ENCODE measurements at regions not wholly inside any gene's neighbourhood (a gene's known extent, or its start where the extent isn't known, plus 50 kb on each side); places are given as distances from the start of the nearest gene placed in this dataset.

DNA sequence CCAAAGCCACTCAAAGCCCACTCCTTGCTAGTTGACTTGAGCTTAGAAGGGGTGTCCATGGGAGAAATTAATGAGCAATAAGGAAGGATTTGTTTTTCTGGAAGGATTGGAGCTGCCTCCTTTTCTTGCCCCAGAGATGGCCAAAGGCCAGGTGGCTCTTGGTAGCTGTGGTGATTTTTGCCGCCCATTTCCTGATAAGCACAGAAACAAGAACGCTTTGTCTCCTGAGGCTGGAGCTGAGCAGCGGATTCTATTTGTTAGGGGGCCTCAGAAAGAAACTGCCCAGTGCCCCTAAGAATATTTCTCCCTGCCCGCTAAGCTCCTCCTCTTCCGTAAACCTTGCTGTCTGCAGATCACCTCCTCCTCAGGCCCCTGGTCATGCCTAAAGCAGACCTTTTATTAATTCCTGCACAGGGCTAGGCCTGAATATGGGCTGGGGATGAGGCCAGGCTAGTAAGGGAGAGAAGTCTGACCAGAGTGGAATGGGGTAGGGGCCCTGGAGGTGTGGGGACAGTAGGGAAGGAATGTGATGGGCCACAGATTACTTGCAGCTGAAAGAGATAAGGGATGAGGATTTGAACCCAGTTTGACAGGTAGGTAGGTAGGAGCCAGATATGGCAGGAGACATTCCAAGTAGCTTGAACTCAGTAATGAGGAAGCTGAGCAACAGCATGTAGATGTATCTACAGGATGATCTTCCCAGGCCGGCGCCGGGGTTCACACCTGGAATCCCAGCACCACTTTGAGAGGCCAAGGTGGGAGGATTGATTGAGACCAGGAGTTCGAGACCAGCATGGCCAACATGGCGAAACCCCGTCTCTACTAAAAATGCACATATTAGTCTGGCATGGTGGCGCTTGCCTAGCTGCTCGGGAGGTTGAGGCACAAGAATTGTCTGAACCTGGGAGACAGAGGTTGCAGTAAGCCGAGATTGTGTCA is 71.2 kb upstream of the NAA20 start:
- no peak overlapping the region for H3K4me3 ChIP-seq (ENCODE audit: low read length)
- H4K8ac ChIP-seq (ENCODE audit: low read depth, low read length) = no peak overlapping the region
- no peak overlapping the region for H3K9ac ChIP-seq (ENCODE audit: low read length)
- no peak overlapping the region for H3K56ac ChIP-seq (ENCODE audit: low read length)
- H3K79me2 ChIP-seq (ENCODE audit: control insufficient read depth, insufficient read depth, low read length) = no peaks in the 10 kb centered on the region
- no peak overlapping the region for H2AK5ac ChIP-seq (ENCODE audit: low read length)
- H4K5ac ChIP-seq (ENCODE audit: low read length) = no peak overlapping the region
- no peaks in the 10 kb centered on the region for H3K27me3 ChIP-seq (ENCODE audit: insufficient read depth, low read length, poor library complexity)
- no peak overlapping the region for H3K4me2 ChIP-seq (ENCODE audit: low read length)
- H3K36me3 ChIP-seq (ENCODE audit: control insufficient read depth, insufficient read depth, low read length) = no peaks in the 10 kb centered on the region
- H3K4ac ChIP-seq (ENCODE audit: low read depth, low read length) = no peak overlapping the region
- no peak overlapping the region for H2BK120ac ChIP-seq (ENCODE audit: low read depth, low read length)
- no CpG with 5 or more reads among the region's 14 CpGs for WGBS (ENCODE audit: extremely low coverage, insufficient coverage, low lambda C conversion rate)
- H2BK5ac ChIP-seq (ENCODE audit: low read length) = no peak overlapping the region
- no peak for DNase-seq
- H3K4me1 ChIP-seq (ENCODE audit: control insufficient read depth, low read depth, low read length) = no peaks in the 10 kb centered on the region
- no peak overlapping the region for H3K18ac ChIP-seq (ENCODE audit: low read length)
- H3K27ac ChIP-seq (ENCODE audit: low read depth, low read length) = no peak overlapping the region
- no peaks in the 10 kb centered on the region for H3K79me1 ChIP-seq (ENCODE audit: low read length)
- no peak overlapping the region for H2BK15ac ChIP-seq (replicated peaks; ENCODE audit: low read depth)
- no peak overlapping the region for H3K23ac ChIP-seq (ENCODE audit: low read length)

DNA sequence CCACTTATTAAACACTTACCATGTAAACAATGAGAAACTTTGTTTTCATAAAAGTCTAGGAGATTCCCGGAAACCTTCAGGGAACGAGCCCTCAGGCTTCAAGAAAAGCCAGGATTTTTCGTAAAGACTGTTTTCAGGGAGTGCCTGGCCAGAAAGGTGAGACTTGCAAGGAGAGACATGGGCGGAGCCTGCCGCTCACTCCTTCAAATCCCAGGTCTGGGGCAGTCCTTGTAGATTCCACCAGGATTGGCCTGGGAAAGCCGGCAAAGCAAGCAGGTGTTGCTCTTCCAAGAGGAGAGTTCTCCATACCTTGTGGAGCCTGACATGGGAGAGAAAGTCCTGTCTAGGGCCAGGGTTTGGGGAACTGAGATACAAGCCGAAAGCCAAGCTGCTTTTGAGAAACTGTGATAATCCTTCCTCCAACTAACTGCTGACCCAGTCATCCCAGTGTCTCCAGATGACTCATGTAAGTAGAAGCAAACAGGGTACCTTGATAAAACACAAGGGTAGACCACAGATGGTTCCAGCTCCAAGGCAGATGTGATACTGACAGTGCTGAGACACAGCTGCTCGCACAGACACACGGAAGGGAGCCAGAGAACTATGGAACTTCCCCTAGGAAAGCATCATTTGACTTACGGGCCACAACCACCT is 69.4 kb upstream of the NAA20 start:
- Histone ChIP-seq H3K4me2 (ENCODE audit: low read length) (no peak overlapping the region), H3K27ac (ENCODE audit: low read depth, low read length) (no peak overlapping the region), H3K27me3 (ENCODE audit: insufficient read depth, low read length, poor library complexity) (no peaks in the 10 kb centered on the region), H4K5ac (ENCODE audit: low read length) (no peak overlapping the region), H2BK120ac (ENCODE audit: low read depth, low read length) (no peak overlapping the region), H3K23ac (ENCODE audit: low read length) (no peak overlapping the region), H3K36me3 (ENCODE audit: control insufficient read depth, insufficient read depth, low read length) (no peaks in the 10 kb centered on the region), H3K79me1 (ENCODE audit: low read length) (no peaks in the 10 kb centered on the region), H2BK5ac (ENCODE audit: low read length) (no peak overlapping the region), H3K4me3 (ENCODE audit: low read length) (no peak overlapping the region), H3K9ac (ENCODE audit: low read length) (no peak overlapping the region), H2AK5ac (ENCODE audit: low read length) (no peak overlapping the region), H4K8ac (ENCODE audit: low read depth, low read length) (no peak overlapping the region), H3K4me1 (ENCODE audit: control insufficient read depth, low read depth, low read length) (no peaks in the 10 kb centered on the region), H3K18ac (ENCODE audit: low read length) (no peak overlapping the region), H3K56ac (ENCODE audit: low read length) (no peak overlapping the region), H3K79me2 (ENCODE audit: control insufficient read depth, insufficient read depth, low read length) (no peaks in the 10 kb centered on the region), H2BK15ac (replicated peaks; ENCODE audit: low read depth) (no peak overlapping the region), H3K4ac (ENCODE audit: low read depth, low read length) (no peak overlapping the region)
- no CpG with 5 or more reads among the region's 10 CpGs for WGBS (ENCODE audit: extremely low coverage, insufficient coverage, low lambda C conversion rate)
- peak; percentile 75 for DNase-seq

DNA sequence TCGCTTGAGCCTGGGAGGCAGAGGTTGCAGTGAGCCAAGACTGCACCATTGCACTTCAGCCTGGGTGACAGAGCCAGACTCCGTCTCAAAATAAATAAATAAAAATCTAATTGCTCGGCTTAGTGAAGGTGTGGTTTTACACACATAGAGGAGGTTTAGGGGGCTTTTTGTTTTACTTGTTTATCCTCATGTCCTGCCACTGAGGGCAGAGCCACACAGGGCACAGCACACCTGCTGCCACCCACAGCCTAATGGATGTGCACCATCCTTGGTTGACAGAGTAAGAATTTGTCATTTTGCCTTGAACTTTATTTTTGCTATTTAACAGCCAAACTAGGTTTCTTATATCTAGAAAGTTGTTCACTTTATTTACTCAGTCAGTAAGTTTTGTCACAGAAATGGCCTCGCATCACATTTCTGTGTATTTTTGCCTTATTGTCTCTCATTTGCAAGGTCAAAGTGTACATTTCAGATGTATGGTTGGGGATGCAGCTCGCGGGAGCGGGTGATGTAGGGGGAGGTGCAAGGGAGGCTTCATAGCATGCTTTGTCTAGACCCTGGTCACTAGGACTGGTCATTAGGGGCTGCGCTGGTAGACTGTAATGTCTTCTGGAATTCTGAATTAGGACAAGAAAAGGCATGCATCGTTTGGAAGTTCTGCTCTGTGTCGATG is 67.8 kb upstream of the NAA20 start:
- no peaks in the 10 kb centered on the region for H3K79me2 ChIP-seq (ENCODE audit: control insufficient read depth, insufficient read depth, low read length)
- no peak overlapping the region for H2BK5ac ChIP-seq (ENCODE audit: low read length)
- H3K4me3 ChIP-seq (ENCODE audit: low read length) = no peak overlapping the region
- no peak overlapping the region for H2BK120ac ChIP-seq (ENCODE audit: low read depth, low read length)
- H3K27me3 ChIP-seq (ENCODE audit: insufficient read depth, low read length, poor library complexity) = no peaks in the 10 kb centered on the region
- H2AK5ac ChIP-seq (ENCODE audit: low read length) = no peak overlapping the region
- H3K4me2 ChIP-seq (ENCODE audit: low read length) = no peak overlapping the region
- H3K56ac ChIP-seq (ENCODE audit: low read length) = no peak overlapping the region
- H3K36me3 ChIP-seq (ENCODE audit: control insufficient read depth, insufficient read depth, low read length) = no peaks in the 10 kb centered on the region
- no peak overlapping the region for H2BK15ac ChIP-seq (replicated peaks; ENCODE audit: low read depth)
- no peak overlapping the region for H3K27ac ChIP-seq (ENCODE audit: low read depth, low read length)
- no peaks in the 10 kb centered on the region for H3K4me1 ChIP-seq (ENCODE audit: control insufficient read depth, low read depth, low read length)
- H3K18ac ChIP-seq (ENCODE audit: low read length) = no peak overlapping the region
- no peak overlapping the region for H3K23ac ChIP-seq (ENCODE audit: low read length)
- H3K4ac ChIP-seq (ENCODE audit: low read depth, low read length) = no peak overlapping the region
- no peak overlapping the region for H4K8ac ChIP-seq (ENCODE audit: low read depth, low read length)
- H3K79me1 ChIP-seq (ENCODE audit: low read length) = no peaks in the 10 kb centered on the region
- H4K5ac ChIP-seq (ENCODE audit: low read length) = no peak overlapping the region
- H3K9ac ChIP-seq (ENCODE audit: low read length) = no peak overlapping the region
- WGBS (ENCODE audit: extremely low coverage, insufficient coverage, low lambda C conversion rate) = no CpG with 5 or more reads among the region's 10 CpGs
- DNase-seq = no peak

DNA sequence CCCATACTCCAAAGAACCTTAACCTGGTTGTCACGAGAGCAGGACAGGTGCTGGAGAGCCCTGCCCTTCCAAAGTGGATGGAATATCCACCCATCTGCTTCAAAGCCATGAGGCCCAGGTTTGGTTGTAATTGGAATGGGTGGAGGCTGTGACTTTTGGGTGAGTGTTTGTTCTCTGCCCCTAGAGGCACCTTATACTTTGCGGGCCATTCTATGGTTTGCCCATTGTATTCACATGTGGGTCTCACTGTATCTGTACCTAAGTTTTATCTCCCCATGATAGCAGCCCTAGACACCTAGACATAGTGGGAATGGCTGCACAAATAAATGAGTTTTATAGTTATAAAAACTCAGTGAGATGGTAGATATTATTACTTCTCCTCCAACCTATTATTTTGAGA is 67.1 kb upstream of the NAA20 start:
- Histone ChIP-seq H3K79me1 (ENCODE audit: low read length) (no peaks in the 10 kb centered on the region), H3K27me3 (ENCODE audit: insufficient read depth, low read length, poor library complexity) (no peaks in the 10 kb centered on the region), H3K56ac (ENCODE audit: low read length) (no peak overlapping the region), H3K79me2 (ENCODE audit: control insufficient read depth, insufficient read depth, low read length) (no peaks in the 10 kb centered on the region), H2BK120ac (ENCODE audit: low read depth, low read length) (no peak overlapping the region), H3K36me3 (ENCODE audit: control insufficient read depth, insufficient read depth, low read length) (no peaks in the 10 kb centered on the region), H2BK15ac (replicated peaks; ENCODE audit: low read depth) (no peak overlapping the region), H2BK5ac (ENCODE audit: low read length) (no peak overlapping the region), H3K27ac (ENCODE audit: low read depth, low read length) (no peak overlapping the region), H3K23ac (ENCODE audit: low read length) (no peak overlapping the region), H3K4ac (ENCODE audit: low read depth, low read length) (no peak overlapping the region), H3K4me2 (ENCODE audit: low read length) (no peak overlapping the region), H3K9ac (ENCODE audit: low read length) (no peak overlapping the region), H4K8ac (ENCODE audit: low read depth, low read length) (no peak overlapping the region), H4K5ac (ENCODE audit: low read length) (no peak overlapping the region), H3K18ac (ENCODE audit: low read length) (no peak overlapping the region), H2AK5ac (ENCODE audit: low read length) (no peak overlapping the region), H3K4me3 (ENCODE audit: low read length) (no peak overlapping the region), H3K4me1 (ENCODE audit: control insufficient read depth, low read depth, low read length) (no peaks in the 10 kb centered on the region)
- no CpG with 5 or more reads among the region's 2 CpGs for WGBS (ENCODE audit: extremely low coverage, insufficient coverage, low lambda C conversion rate)
- DNase-seq = no peak

DNA sequence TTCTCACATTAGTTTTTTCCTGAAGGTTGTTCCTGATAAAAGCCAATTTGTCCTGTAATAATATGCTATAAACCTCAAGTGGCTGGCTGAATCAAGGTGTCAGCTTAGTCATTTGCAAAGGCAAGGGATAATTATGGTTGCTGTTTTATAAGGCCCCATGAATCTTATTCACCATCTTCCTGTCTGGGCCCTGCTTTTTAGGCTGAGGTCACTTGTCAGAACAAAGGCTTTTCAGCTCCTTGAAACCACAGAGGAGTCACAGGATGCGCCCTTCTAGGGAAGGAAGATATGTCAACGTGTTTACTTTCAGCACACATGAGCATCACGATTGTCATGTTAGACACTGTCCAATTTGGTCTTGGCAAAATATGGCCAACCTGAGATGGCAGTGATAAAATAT is 64.8 kb upstream of the NAA20 start:
- Histone ChIP-seq H3K9ac (ENCODE audit: low read length) (no peak overlapping the region), H3K4ac (ENCODE audit: low read depth, low read length) (no peak overlapping the region), H2BK15ac (replicated peaks; ENCODE audit: low read depth) (no peak overlapping the region), H3K4me1 (ENCODE audit: control insufficient read depth, low read depth, low read length) (no peaks in the 10 kb centered on the region), H4K5ac (ENCODE audit: low read length) (no peak overlapping the region), H3K4me2 (ENCODE audit: low read length) (no peak overlapping the region), H2AK5ac (ENCODE audit: low read length) (no peak overlapping the region), H3K79me1 (ENCODE audit: low read length) (no peaks in the 10 kb centered on the region), H2BK5ac (ENCODE audit: low read length) (no peak overlapping the region), H3K79me2 (ENCODE audit: control insufficient read depth, insufficient read depth, low read length) (no peaks in the 10 kb centered on the region), H3K27me3 (ENCODE audit: insufficient read depth, low read length, poor library complexity) (no peaks in the 10 kb centered on the region), H4K8ac (ENCODE audit: low read depth, low read length) (no peak overlapping the region), H3K36me3 (ENCODE audit: control insufficient read depth, insufficient read depth, low read length) (no peaks in the 10 kb centered on the region), H3K4me3 (ENCODE audit: low read length) (no peak overlapping the region), H3K18ac (ENCODE audit: low read length) (no peak overlapping the region), H3K56ac (ENCODE audit: low read length) (no peak overlapping the region), H3K23ac (ENCODE audit: low read length) (no peak overlapping the region), H2BK120ac (ENCODE audit: low read depth, low read length) (no peak overlapping the region), H3K27ac (ENCODE audit: low read depth, low read length) (no peak overlapping the region)
- no peak for DNase-seq
- no CpG with 5 or more reads among the region's 3 CpGs for WGBS (ENCODE audit: extremely low coverage, insufficient coverage, low lambda C conversion rate)
